Astrocyte (in vitro differentiated cells and primary cell): ENCODE measurements at regions not wholly inside any gene's neighbourhood (a gene's known extent, or its start where the extent isn't known, plus 50 kb on each side); places are given as distances from the start of the nearest gene placed in this dataset.
"Not testable (repeated sequence)": the region's sequence is repeated elsewhere in the genome, so short reads cannot be mapped to it uniquely, and the experiment has no call there.

Source experiments
- DNase-seq: peaks from one replicate; pipeline ENCODE4 v3.0.0-alpha.2; 2010; ENCODE audit warnings: low read depth
- FAIRE-seq: peaks from 2 replicates; lab custom pipeline; 2011; peaks lifted over from hg19 to GRCh38; lab: Jason Lieb, UNC
- H2AFZ ChIP-seq: 2 replicates; pipeline ENCODE4 v1.6.0; 2012; ENCODE audit warnings: low read depth, low read length, inconsistent platforms
- H3K27ac ChIP-seq: 2 replicates; pipeline ENCODE4 v1.5.1; 2011; ENCODE audit warnings: low read depth, low read length, inconsistent platforms
- H3K27me3 ChIP-seq: 2 replicates; pipeline ENCODE4 v1.6.0; 2011; ENCODE audit warnings: low read length, inconsistent platforms; ENCODE audit not compliant: insufficient read depth
- H3K36me3 ChIP-seq: 2 replicates; pipeline ENCODE4 v1.5.1; 2011; ENCODE audit warnings: low read length, inconsistent platforms; ENCODE audit not compliant: insufficient read depth
- H3K4me1 ChIP-seq: 2 replicates; pipeline ENCODE4 v1.5.1; 2011; ENCODE audit warnings: low read length, inconsistent platforms; ENCODE audit not compliant: insufficient read depth
- H3K4me2 ChIP-seq: 2 replicates; pipeline ENCODE4 v1.6.0; 2012; ENCODE audit warnings: low read length, inconsistent platforms
- H3K4me3 ChIP-seq: 2 replicates; pipeline ENCODE4 v1.5.1; 2011; ENCODE audit warnings: low read depth, mild to moderate bottlenecking, low read length, inconsistent platforms; ENCODE audit not compliant: insufficient read depth
- H3K79me2 ChIP-seq: 2 replicates; pipeline ENCODE4 v1.6.0; 2012; ENCODE audit warnings: mild to moderate bottlenecking, low read length, inconsistent platforms; ENCODE audit not compliant: insufficient read depth
- H3K9ac ChIP-seq: 2 replicates; pipeline ENCODE4 v1.6.0; 2012; ENCODE audit warnings: mild to moderate bottlenecking, low read length, inconsistent platforms
- H3K9me3 ChIP-seq: 2 replicates; pipeline ENCODE4 v1.5.1; 2012; ENCODE audit warnings: low read depth, mild to moderate bottlenecking, low read length, inconsistent platforms; ENCODE audit not compliant: insufficient read depth
- H4K20me1 ChIP-seq: 2 replicates; pipeline ENCODE4 v1.6.0; 2012; ENCODE audit warnings: low read length, inconsistent platforms; ENCODE audit not compliant: insufficient read depth
- H3K27ac Mint-ChIP-seq: one replicate; pipeline ENCODE4 v1.8.0; 2021; ENCODE audit warnings: mild to moderate bottlenecking, mixed read lengths; ENCODE audit not compliant: unreplicated experiment
- H3K27me3 Mint-ChIP-seq: one replicate; pipeline ENCODE4 v1.8.0; 2021; ENCODE audit warnings: low read depth, mixed read lengths; ENCODE audit not compliant: unreplicated experiment
- H3K36me3 Mint-ChIP-seq: one replicate; pipeline ENCODE4 v1.8.0; 2021; ENCODE audit warnings: low read depth, mixed read lengths; ENCODE audit not compliant: unreplicated experiment
- H3K4me1 Mint-ChIP-seq: one replicate; pipeline ENCODE4 v1.8.0; 2021; ENCODE audit warnings: low read depth, mixed read lengths; ENCODE audit not compliant: unreplicated experiment
- H3K4me3 Mint-ChIP-seq: one replicate; pipeline ENCODE4 v1.8.0; 2021; ENCODE audit warnings: mild to moderate bottlenecking, moderate library complexity, mixed read lengths; ENCODE audit not compliant: unreplicated experiment
- H3K9me3 Mint-ChIP-seq: one replicate; pipeline ENCODE4 v1.8.0; 2021; ENCODE audit warnings: mild to moderate bottlenecking, mixed read lengths; ENCODE audit not compliant: unreplicated experiment
- CTCF ChIP-seq: IDR thresholded peaks from 2 replicates; pipeline ENCODE4 v1.5.1; 2011; ENCODE audit warnings: low read depth, mild to moderate bottlenecking, inconsistent platforms, low read length, moderate library complexity; ENCODE audit not compliant: insufficient read depth
- EZH2 ChIP-seq: IDR thresholded peaks from 2 replicates; pipeline ENCODE4 v1.6.1; 2012; ENCODE audit warnings: mild to moderate bottlenecking, low read length, inconsistent platforms; ENCODE audit not compliant: insufficient read depth

- no peaks in the 10 kb centered on the region for H3K27me3 Mint-ChIP-seq
- FAIRE-seq = no peak
- H3K27ac ChIP-seq = no peak overlapping the region
These were observed 756.3 kb downstream of the BCKDHB start for GRCh38 chr6:80862756-80863155.

DNA sequence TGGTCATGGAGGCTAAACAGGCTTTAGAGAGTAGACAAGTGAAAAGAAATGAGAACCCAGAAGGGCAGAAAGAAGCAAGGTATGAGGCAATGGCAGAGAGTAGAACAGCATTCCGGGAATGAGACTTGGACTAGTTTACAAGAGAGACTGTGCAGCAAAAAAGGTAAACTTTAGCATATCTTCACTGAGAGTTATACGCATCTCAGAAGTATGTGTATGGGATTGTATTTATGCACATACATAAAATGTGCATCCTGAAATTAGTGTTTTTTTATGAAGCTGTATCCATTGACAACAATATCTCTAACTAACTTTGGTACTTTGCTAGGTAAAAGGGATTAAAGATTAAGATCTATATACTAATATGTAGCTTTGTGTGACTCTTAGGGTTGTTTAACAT is 753.6 kb downstream of the BCKDHB start:
- no peak overlapping the region for H3K4me3 Mint-ChIP-seq
- no peak overlapping the region for H3K4me2 ChIP-seq
- H3K4me3 ChIP-seq = no peak overlapping the region
- no peaks in the 10 kb centered on the region for H4K20me1 ChIP-seq
- no peak for FAIRE-seq
- H2AFZ ChIP-seq = no peak overlapping the region
- no peaks in the 10 kb centered on the region for H3K79me2 ChIP-seq
- TF ChIP-seq CTCF (no peak), EZH2 (no peak)
- H3K9me3 Mint-ChIP-seq = no peaks in the 10 kb centered on the region
- no peaks in the 10 kb centered on the region for H3K27me3 ChIP-seq
- no peaks in the 10 kb centered on the region for H3K27me3 Mint-ChIP-seq
- no peak overlapping the region for H3K9ac ChIP-seq
- H3K9me3 ChIP-seq = no peaks in the 10 kb centered on the region
- H3K27ac Mint-ChIP-seq = no peak overlapping the region
- H3K36me3 Mint-ChIP-seq = no peaks in the 10 kb centered on the region
- no peaks in the 10 kb centered on the region for H3K4me1 Mint-ChIP-seq
- no peak overlapping the region for H3K27ac ChIP-seq
- no peak for DNase-seq
- no peaks in the 10 kb centered on the region for H3K4me1 ChIP-seq
- H3K36me3 ChIP-seq = no peaks in the 10 kb centered on the region

More at GRCh38 chr6:80862756-80863155, 756.3 kb downstream of the BCKDHB start:
- no peaks in the 10 kb centered on the region for H3K36me3 ChIP-seq
- no peak overlapping the region for H3K4me2 ChIP-seq
- no peaks in the 10 kb centered on the region for H3K9me3 ChIP-seq
- H3K9ac ChIP-seq = no peak overlapping the region
- TF ChIP-seq CTCF (no peak), EZH2 (no peak)
- Mint-ChIP-seq H3K9me3 (no peaks in the 10 kb centered on the region), H3K27ac (no peak overlapping the region), H3K4me1 (no peaks in the 10 kb centered on the region), H3K36me3 (no peaks in the 10 kb centered on the region), H3K4me3 (no peak overlapping the region)
- no peaks in the 10 kb centered on the region for H3K27me3 ChIP-seq
- no peaks in the 10 kb centered on the region for H3K79me2 ChIP-seq
- H3K4me3 ChIP-seq = no peak overlapping the region
- no peak for DNase-seq
- H3K4me1 ChIP-seq = no peaks in the 10 kb centered on the region
- no peak overlapping the region for H2AFZ ChIP-seq
- H4K20me1 ChIP-seq = no peaks in the 10 kb centered on the region

- H3K36me3 Mint-ChIP-seq, H3K27me3 ChIP-seq, H3K27me3 Mint-ChIP-seq, H3K36me3 ChIP-seq, H3K27ac Mint-ChIP-seq, H3K9me3 ChIP-seq, H3K79me2 ChIP-seq, H3K4me2 ChIP-seq, H2AFZ ChIP-seq, H4K20me1 ChIP-seq, H3K4me3 ChIP-seq, H3K4me3 Mint-ChIP-seq, DNase-seq, H3K9ac ChIP-seq, H3K27ac ChIP-seq, H3K4me1 ChIP-seq, H3K9me3 Mint-ChIP-seq, FAIRE-seq, H3K4me1 Mint-ChIP-seq: not testable (repeated sequence)
These were observed 741.5 kb downstream of the BCKDHB start for GRCh38 chr6:80847973-80848372.
